ENCODE measurements at regions not wholly inside any gene's neighbourhood (a gene's known extent, or its start where the extent isn't known, plus 50 kb on each side); places are given as distances from the start of the nearest gene placed in this dataset.

GRCh38 chr2:168314236-168314635 is 66.8 kb upstream of the STK39 start:
- TF ChIP-seq CTCF (IDR thresholded peaks at IDR 0.05; ENCODE audit: insufficient read depth, low read depth, low read length, missing control alignments), result no peak
- H3K4me3 ChIP-seq (ENCODE audit: low read length), result no peak overlapping the region
- no peak for DNase-seq (ENCODE audit: low read depth)

GRCh38 chr2:168315331-168316072 is 68.1 kb upstream of the STK39 start:
- no peak overlapping the region for H3K4me3 ChIP-seq (ENCODE audit: low read length)
- DNase-seq (ENCODE audit: low read depth), result no peak
- no peak for TF ChIP-seq CTCF (IDR thresholded peaks at IDR 0.05; ENCODE audit: insufficient read depth, low read depth, low read length, missing control alignments)

- DNase-seq (ENCODE audit: low read depth), result no peak
- H3K4me3 ChIP-seq (ENCODE audit: low read length), result no peak overlapping the region
- no peak for TF ChIP-seq CTCF (IDR thresholded peaks at IDR 0.05; ENCODE audit: insufficient read depth, low read depth, low read length, missing control alignments)
Measured at GRCh38 chr2:168316073-168316440, 68.7 kb upstream of the STK39 start.

DNA sequence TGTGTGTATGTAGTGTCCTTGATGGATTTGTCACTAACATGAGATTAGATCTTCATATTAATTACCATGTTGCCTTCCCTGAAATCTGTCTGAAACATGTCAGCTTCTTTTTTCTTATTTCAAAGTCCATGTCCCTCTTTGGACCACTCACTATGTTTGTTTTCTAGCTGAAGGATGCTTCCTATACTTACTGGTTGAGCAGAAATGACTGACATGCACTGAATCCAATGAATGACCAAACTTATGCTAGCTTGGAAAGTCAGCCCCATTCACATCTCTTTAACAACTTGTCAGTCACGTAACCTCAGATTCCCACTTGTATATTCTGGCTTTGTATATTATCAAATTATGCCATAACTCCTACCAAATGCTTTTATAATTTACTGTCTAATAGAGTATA is 69.9 kb upstream of the STK39 start:
- no peak for TF ChIP-seq CTCF (IDR thresholded peaks at IDR 0.05; ENCODE audit: insufficient read depth, low read depth, low read length, missing control alignments)
- DNase-seq (ENCODE audit: low read depth), result no peak
- H3K4me3 ChIP-seq (ENCODE audit: low read length), result no peak overlapping the region

GRCh38 chr2:168320267-168320666 is 72.9 kb upstream of the STK39 start:
- no peak overlapping the region for H3K4me3 ChIP-seq (ENCODE audit: low read length)
- no peak for TF ChIP-seq CTCF (IDR thresholded peaks at IDR 0.05; ENCODE audit: insufficient read depth, low read depth, low read length, missing control alignments)
- DNase-seq (ENCODE audit: low read depth), result peak; percentile 94

- no peak for DNase-seq (ENCODE audit: low read depth)
- H3K4me3 ChIP-seq (ENCODE audit: low read length), result no peak overlapping the region
- TF ChIP-seq CTCF (IDR thresholded peaks at IDR 0.05; ENCODE audit: insufficient read depth, low read depth, low read length, missing control alignments), result no peak
Measured at GRCh38 chr2:168322325-168323007, 75.1 kb upstream of the STK39 start.
